Cardiac muscle cell (in vitro differentiated cells and primary cell): ENCODE measurements at regions not wholly inside any gene's neighbourhood (a gene's known extent, or its start where the extent isn't known, plus 50 kb on each side); places are given as distances from the start of the nearest gene placed in this dataset.

Experiments used
- DNase-seq, 2 donors: peaks; one replicate each; pipeline versions ENCODE4 v3.0.0 to v3.0.0-alpha.2; 2010 to 2017; ENCODE audit warnings: low read depth in 1 of 2, low spot score in 1 of 2
- H3K27ac ChIP-seq: fragments of 200-600 bp; sonication (generic); 2 replicates; pipeline ENCODE4 v1.5.1; 2016
- H3K27me3 ChIP-seq: fragments of 200-600 bp; sonication (generic); 2 replicates; pipeline ENCODE4 v1.6.0; 2016; ENCODE audit warnings: control low read depth
- H3K36me3 ChIP-seq: fragments of 200-600 bp; sonication (generic); 2 replicates; pipeline ENCODE4 v1.5.1; 2016; ENCODE audit warnings: control low read depth
- H3K4me1 ChIP-seq: fragments of 200-600 bp; sonication (generic); 2 replicates; pipeline ENCODE4 v1.8.1; 2017; ENCODE audit warnings: low read depth, mild to moderate bottlenecking, mixed run types
- H3K4me3 ChIP-seq: fragments of 200-600 bp; sonication (generic); 2 replicates; pipeline ENCODE4 v1.5.1; 2016; ENCODE audit warnings: mild to moderate bottlenecking
- H3K9me3 ChIP-seq: fragments of 200-600 bp; sonication (generic); 2 replicates; pipeline ENCODE4 v1.5.1; 2017; ENCODE audit warnings: low read depth, mild to moderate bottlenecking, control low read depth
- CTCF ChIP-seq: IDR thresholded peaks from 2 replicates; pipeline ENCODE4 v1.5.1; 2012; ENCODE audit warnings: low read depth, mild to moderate bottlenecking, low read length

DNA sequence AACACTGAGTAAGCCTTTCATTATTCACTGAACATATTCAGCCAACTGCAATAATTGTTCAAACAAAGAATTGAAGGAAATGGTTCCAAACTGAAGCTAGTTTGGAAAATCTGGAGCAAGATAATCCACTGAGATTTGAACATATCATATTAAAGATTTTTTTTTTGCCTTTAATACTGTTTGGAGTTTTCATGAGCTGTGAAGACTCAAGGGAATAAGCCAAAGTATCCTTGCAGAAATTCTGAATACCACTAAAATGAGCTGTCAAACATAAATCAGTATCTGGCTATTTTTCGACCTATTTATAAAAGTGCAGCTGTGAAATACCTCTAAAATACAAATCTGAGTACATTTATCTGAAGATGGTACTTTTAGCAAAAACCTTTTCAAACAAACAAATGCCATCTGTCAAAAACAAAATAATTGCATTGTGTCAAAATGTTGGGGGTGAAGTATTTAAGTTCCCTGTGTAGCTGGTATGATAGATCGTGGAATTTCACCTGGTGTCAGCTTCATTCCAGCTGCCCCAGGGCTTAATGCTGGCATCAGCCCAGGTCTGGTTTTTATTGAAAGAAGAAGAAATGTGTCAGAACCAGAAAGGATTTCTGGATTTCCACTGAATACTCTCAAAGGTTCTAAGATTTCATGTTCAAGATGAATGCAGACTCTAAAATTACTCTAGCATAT lies 149.0 kb upstream of the GRAMD2B start:
- Histone ChIP-seq H3K9me3 (no peaks in the 10 kb centered on the region), H3K27ac (no peak overlapping the region), H3K27me3 (no peaks in the 10 kb centered on the region), H3K4me1 (no peaks in the 10 kb centered on the region), H3K4me3 (no peak overlapping the region), H3K36me3 (no peaks in the 10 kb centered on the region)
- DNase-seq, result no peak
- TF ChIP-seq CTCF, result no peak

DNA sequence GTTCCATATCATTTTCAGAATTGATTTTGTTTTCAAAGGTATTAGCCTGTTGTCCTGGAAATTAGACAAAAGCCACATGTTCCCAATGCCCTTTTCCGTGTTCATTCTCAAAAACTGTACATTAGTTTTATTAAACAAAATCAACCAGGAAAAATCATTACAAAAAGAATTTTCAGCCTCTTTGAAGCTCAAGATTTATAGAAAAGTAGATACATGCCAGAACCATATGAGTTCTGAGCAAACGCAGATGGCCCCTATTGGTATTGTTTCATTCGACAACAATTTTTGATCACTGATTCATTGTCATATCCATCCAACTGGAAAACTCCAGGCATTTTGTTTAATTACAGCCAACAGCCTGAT lies 148.5 kb upstream of the GRAMD2B start:
- no peaks in the 10 kb centered on the region for H3K4me1 ChIP-seq
- no peak for DNase-seq
- H3K27me3 ChIP-seq, result no peaks in the 10 kb centered on the region
- TF ChIP-seq CTCF, result no peak
- no peaks in the 10 kb centered on the region for H3K36me3 ChIP-seq
- H3K4me3 ChIP-seq, result no peak overlapping the region
- no peak overlapping the region for H3K27ac ChIP-seq
- H3K9me3 ChIP-seq, result no peaks in the 10 kb centered on the region

DNA sequence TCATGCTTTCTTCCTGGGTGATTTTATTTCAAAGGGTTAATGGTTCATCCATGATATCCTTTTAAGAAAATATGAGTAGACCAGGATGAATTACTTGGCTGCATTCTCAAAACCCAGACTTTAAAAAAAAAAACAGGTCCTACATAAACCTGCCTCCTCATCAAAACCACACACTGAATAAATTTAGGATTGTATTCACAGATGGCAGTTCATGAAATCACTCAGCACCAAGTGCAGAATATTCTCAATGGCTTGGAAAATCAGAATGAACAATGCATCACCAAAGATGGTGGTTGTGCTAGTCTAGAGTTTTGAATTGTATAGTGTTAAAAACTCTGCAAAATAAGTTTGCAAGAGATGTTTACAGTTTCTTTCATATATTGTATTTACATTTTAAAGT lies 145.4 kb upstream of the GRAMD2B start:
- Histone ChIP-seq H3K4me1 (no peaks in the 10 kb centered on the region), H3K27me3 (no peaks in the 10 kb centered on the region), H3K4me3 (no peak overlapping the region), H3K9me3 (no peaks in the 10 kb centered on the region), H3K36me3 (no peaks in the 10 kb centered on the region), H3K27ac (no peak overlapping the region)
- TF ChIP-seq CTCF, result no peak
- DNase-seq, result no peak

- Histone ChIP-seq H3K4me1 (no peaks in the 10 kb centered on the region), H3K4me3 (no peak overlapping the region), H3K27ac (no peak overlapping the region), H3K9me3 (no peaks in the 10 kb centered on the region), H3K36me3 (no peaks in the 10 kb centered on the region), H3K27me3 (no peaks in the 10 kb centered on the region)
- no peak for TF ChIP-seq CTCF
- DNase-seq, result no peak
These were observed 142.9 kb upstream of the GRAMD2B start for GRCh38 chr5:126280343-126280742.

GRCh38 chr5:126280846-126281245 lies 142.4 kb upstream of the GRAMD2B start:
- DNase-seq, result no peak
- TF ChIP-seq CTCF, result no peak
- no peaks in the 10 kb centered on the region for H3K27me3 ChIP-seq
- no peak overlapping the region for H3K4me3 ChIP-seq
- no peaks in the 10 kb centered on the region for H3K9me3 ChIP-seq
- H3K36me3 ChIP-seq, result no peaks in the 10 kb centered on the region
- no peaks in the 10 kb centered on the region for H3K4me1 ChIP-seq
- no peak overlapping the region for H3K27ac ChIP-seq
